A673 (cell line): ENCODE measurements at regions not wholly inside any gene's neighbourhood (a gene's known extent, or its start where the extent isn't known, plus 50 kb on each side); places are given as distances from the start of the nearest gene placed in this dataset.

Source experiments
- EZH2 ChIP-seq: fragments of 200-600 bp; sonication (generic); IDR thresholded peaks from 2 replicates; pipeline ENCODE4 v1.6.1; 2017; ENCODE audit warnings: borderline replicate concordance, low read depth, mild to moderate bottlenecking, mixed read lengths, antibody characterized with exemption, low read length; ENCODE audit not compliant: poor library complexity, severe bottlenecking
- TF ChIP-seq, protein P1 (sequence below): fragments of 300-800, 200-600 bp; sonication (generic); conservative IDR thresholded peaks from 2 replicates; pipeline ENCODE4 v1.5.1; 2017; ENCODE audit warnings: low read depth, mild to moderate bottlenecking, antibody characterized with exemption, low read length, moderate library complexity, mixed read lengths

DNA sequence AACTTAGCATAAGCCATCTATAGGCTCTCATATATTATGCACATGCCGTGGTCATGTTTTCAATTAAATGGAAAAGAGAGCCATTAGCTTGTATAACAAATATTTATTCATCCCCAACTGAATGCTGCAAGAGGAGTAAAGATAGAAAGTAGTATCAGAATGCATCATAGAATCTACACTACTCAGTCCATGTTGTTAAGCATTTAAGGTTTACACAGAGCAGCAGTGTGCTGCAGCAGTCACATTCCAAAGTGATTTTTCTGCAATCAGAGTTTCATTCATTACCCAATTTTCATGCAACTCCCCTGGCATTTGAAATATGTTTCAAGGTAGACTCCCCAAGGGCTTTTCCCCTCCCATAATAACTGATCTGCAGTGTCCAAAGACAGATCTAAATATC is 82.2 kb upstream of the LMO3 start:
- TF ChIP-seq, protein P1, sequence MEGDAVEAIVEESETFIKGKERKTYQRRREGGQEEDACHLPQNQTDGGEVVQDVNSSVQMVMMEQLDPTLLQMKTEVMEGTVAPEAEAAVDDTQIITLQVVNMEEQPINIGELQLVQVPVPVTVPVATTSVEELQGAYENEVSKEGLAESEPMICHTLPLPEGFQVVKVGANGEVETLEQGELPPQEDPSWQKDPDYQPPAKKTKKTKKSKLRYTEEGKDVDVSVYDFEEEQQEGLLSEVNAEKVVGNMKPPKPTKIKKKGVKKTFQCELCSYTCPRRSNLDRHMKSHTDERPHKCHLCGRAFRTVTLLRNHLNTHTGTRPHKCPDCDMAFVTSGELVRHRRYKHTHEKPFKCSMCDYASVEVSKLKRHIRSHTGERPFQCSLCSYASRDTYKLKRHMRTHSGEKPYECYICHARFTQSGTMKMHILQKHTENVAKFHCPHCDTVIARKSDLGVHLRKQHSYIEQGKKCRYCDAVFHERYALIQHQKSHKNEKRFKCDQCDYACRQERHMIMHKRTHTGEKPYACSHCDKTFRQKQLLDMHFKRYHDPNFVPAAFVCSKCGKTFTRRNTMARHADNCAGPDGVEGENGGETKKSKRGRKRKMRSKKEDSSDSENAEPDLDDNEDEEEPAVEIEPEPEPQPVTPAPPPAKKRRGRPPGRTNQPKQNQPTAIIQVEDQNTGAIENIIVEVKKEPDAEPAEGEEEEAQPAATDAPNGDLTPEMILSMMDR, result no peak
- TF ChIP-seq EZH2, result no peak
